ENCODE measurements at regions not wholly inside any gene's neighbourhood (a gene's known extent, or its start where the extent isn't known, plus 50 kb on each side); places are given as distances from the start of the nearest gene placed in this dataset.

DNA sequence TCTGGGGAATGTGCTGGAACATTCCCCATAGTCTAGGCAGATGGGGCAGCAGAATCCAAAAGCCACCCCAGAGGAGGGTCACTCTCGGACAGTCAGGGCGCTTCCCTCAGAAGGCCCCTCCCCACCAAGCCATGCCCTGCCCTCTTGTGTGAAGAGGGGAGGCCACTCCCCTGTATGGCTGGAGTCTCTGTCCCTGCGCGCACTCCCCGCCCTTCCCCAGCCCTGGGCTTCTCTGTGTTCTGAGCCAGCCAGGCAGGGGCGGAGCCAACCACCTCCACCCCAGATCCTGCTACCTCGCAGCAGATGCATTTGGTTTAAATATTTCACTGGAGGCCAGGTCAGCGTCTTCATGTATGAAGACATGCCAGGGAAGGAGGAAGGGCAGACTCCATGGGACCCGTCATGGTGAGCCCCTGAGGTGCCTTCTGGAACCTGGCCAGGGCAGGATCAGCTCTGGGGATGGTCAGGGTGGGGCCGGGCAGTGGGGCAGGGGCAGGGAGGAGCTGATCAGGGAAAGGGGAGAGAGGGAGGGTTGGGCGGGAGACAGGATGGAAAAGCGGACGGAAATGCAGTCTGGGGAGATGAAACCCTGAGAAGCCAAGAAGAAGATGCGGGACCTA lies 107.3 kb downstream of the ADRA2C start:
- no peak overlapping the region for H3K4me3 ChIP-seq (ENCODE audit: low read length)
- DNase-seq (no peak), ATAC-seq (no peak)
- peaks cover 0 to 2% of the 10 kb centered on the region in 2 donors for H3K9me3 Mint-ChIP-seq
- TF ChIP-seq, protein P1, sequence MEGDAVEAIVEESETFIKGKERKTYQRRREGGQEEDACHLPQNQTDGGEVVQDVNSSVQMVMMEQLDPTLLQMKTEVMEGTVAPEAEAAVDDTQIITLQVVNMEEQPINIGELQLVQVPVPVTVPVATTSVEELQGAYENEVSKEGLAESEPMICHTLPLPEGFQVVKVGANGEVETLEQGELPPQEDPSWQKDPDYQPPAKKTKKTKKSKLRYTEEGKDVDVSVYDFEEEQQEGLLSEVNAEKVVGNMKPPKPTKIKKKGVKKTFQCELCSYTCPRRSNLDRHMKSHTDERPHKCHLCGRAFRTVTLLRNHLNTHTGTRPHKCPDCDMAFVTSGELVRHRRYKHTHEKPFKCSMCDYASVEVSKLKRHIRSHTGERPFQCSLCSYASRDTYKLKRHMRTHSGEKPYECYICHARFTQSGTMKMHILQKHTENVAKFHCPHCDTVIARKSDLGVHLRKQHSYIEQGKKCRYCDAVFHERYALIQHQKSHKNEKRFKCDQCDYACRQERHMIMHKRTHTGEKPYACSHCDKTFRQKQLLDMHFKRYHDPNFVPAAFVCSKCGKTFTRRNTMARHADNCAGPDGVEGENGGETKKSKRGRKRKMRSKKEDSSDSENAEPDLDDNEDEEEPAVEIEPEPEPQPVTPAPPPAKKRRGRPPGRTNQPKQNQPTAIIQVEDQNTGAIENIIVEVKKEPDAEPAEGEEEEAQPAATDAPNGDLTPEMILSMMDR (IDR thresholded peaks at IDR 0.05): no peak
- H3K9me3 ChIP-seq (ENCODE audit: control insufficient read depth, insufficient read depth, low read length): peaks cover 9% of the 10 kb centered on the region
- H3K4me1 Mint-ChIP-seq: peaks cover 12 to 29% of the 10 kb centered on the region in 2 donors
- no peak overlapping the region for H3K27ac Mint-ChIP-seq
- intact Hi-C loops (cut with micrococcal nuclease): no loop called here
- H3K36me3 Mint-ChIP-seq: peaks cover 13% of the 10 kb centered on the region
- H3K4me1 ChIP-seq (ENCODE audit: control insufficient read depth, insufficient read depth, low read length): peaks cover 28% of the 10 kb centered on the region
- H3K4me3 Mint-ChIP-seq: no peak overlapping the region
- H3K27me3 Mint-ChIP-seq (ENCODE audit: low read depth in 2 of 2): peaks cover 64 to 67% of the 10 kb centered on the region in 2 donors
- H3K36me3 ChIP-seq (ENCODE audit: control insufficient read depth, insufficient read depth, low read length): no peaks in the 10 kb centered on the region
- no peak overlapping the region for H3K27ac ChIP-seq (ENCODE audit: low read length)
- WGBS (ENCODE audit: insufficient coverage): 51% methylated on average over 13 of the region's 14 CpGs
- H3K27me3 ChIP-seq (ENCODE audit: control insufficient read depth, insufficient read depth, low read length): peaks cover 78% of the 10 kb centered on the region

DNA sequence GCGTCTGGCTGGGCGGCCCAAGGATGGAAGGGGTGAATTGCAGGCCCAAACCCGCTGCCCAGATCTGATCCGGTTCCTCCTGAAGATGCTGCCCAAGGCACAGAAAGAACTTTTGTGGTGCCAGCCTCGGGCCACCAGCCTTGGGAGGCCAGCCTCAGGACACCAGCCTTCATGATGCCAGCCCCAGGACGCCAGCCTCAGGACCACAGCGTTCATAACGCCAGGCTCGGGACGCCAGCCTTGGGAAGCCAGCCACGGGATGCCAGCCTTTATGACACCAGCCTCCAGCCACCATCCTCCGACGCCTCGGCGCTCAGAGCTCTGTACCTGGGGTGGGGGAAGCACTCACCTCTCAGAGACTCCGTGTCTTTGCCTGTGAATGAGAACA lies 107.8 kb downstream of the ADRA2C start:
- Histone ChIP-seq H3K4me1 (ENCODE audit: control insufficient read depth, insufficient read depth, low read length) (peaks cover 33% of the 10 kb centered on the region), H3K36me3 (ENCODE audit: control insufficient read depth, insufficient read depth, low read length) (no peaks in the 10 kb centered on the region), H3K4me3 (ENCODE audit: low read length) (no peak overlapping the region), H3K27ac (ENCODE audit: low read length) (no peak overlapping the region), H3K27me3 (ENCODE audit: control insufficient read depth, insufficient read depth, low read length) (peaks cover 78% of the 10 kb centered on the region), H3K9me3 (ENCODE audit: control insufficient read depth, insufficient read depth, low read length) (peaks cover 12% of the 10 kb centered on the region)
- DNase-seq (no peak), ATAC-seq (no peak)
- intact Hi-C loops (cut with micrococcal nuclease): no loop called here
- Mint-ChIP-seq H3K36me3 (peaks cover 13% of the 10 kb centered on the region), H3K4me3 (no peak overlapping the region), H3K27me3 (ENCODE audit: low read depth in 2 of 2) (peaks cover 59 to 62% of the 10 kb centered on the region in 2 donors), H3K4me1 (peaks cover 17 to 34% of the 10 kb centered on the region in 2 donors), H3K9me3 (peaks cover 0 to 4% of the 10 kb centered on the region in 2 donors), H3K27ac (no peak overlapping the region)
- TF ChIP-seq, protein P1 (IDR thresholded peaks at IDR 0.05): no peak
- WGBS (ENCODE audit: insufficient coverage): 87% methylated on average over 16 of the region's 16 CpGs

DNA sequence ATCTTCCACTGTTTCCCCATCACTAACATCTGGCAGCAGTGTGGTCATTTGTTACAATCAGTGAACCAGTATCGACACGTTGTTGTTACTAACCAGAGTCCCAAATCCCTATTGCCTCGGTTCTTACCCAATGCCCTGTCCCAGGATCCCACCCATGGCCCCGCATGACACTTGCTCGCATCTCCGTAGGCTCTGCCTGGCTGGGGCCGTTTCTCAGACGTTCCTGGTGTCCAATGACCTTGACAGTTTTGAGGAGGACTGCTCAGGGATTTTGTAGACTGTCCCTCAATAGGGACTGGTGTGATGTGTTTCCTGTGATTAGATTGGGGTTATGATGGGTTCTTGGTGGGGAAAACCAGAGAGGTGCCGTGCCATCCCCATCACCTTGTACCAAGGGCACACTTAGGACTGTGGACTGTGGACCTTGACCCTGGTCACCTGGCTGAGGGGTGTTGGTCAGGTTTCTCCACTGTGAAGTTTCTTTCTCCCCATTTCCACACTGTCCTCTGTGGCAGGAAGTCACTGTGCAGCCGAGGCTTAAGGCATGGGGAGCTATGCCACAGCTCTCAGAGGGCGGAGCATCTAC lies 108.4 kb downstream of the ADRA2C start:
- ATAC-seq: no peak
- intact Hi-C loops (cut with micrococcal nuclease): no loop called here
- Histone ChIP-seq H3K27ac (ENCODE audit: low read length) (no peak overlapping the region), H3K27me3 (ENCODE audit: control insufficient read depth, insufficient read depth, low read length) (peaks cover 75% of the 10 kb centered on the region), H3K4me1 (ENCODE audit: control insufficient read depth, insufficient read depth, low read length) (peaks cover 39% of the 10 kb centered on the region), H3K36me3 (ENCODE audit: control insufficient read depth, insufficient read depth, low read length) (no peaks in the 10 kb centered on the region), H3K4me3 (ENCODE audit: low read length) (no peak overlapping the region), H3K9me3 (ENCODE audit: control insufficient read depth, insufficient read depth, low read length) (peaks cover 12% of the 10 kb centered on the region)
- peaks cover 56 to 58% of the 10 kb centered on the region in 2 donors for H3K27me3 Mint-ChIP-seq (ENCODE audit: low read depth in 2 of 2)
- WGBS (ENCODE audit: insufficient coverage): 64% methylated on average over 11 of the region's 11 CpGs
- peaks cover 23 to 40% of the 10 kb centered on the region in 2 donors for H3K4me1 Mint-ChIP-seq
- H3K4me3 Mint-ChIP-seq: no peak overlapping the region
- TF ChIP-seq, protein P1 (IDR thresholded peaks at IDR 0.05): no peak
- peaks cover 13% of the 10 kb centered on the region for H3K36me3 Mint-ChIP-seq
- peaks cover 0 to 7% of the 10 kb centered on the region in 2 donors for H3K9me3 Mint-ChIP-seq
- H3K27ac Mint-ChIP-seq: no peak overlapping the region
- peak in 1 of 2 donors; percentile 7 for DNase-seq
